Heart left ventricle (tissue), 13 donors: ENCODE measurements at regions not wholly inside any gene's neighbourhood (a gene's known extent, or its start where the extent isn't known, plus 50 kb on each side); places are given as distances from the start of the nearest gene placed in this dataset.

Source experiments
- CTCF ChIP-seq, 12 donors: fragments of 200-600 bp; sonication (generic) in 4 of 12; IDR thresholded peaks; one replicate each; pipeline versions ENCODE4 v1.5.0 to v1.8.0; 2018 to 2022; ENCODE audit warnings: antibody characterized with exemption in 12 of 12, mild to moderate bottlenecking in 5 of 12
- POLR2A ChIP-seq, 2 donors: fragments of 450-650 bp; IDR thresholded peaks; one replicate each; pipeline ENCODE4 v1.6.1; 2017; ENCODE audit warnings: antibody characterized with exemption in 2 of 2, mild to moderate bottlenecking in 2 of 2, moderate library complexity in 2 of 2
- donor health status: ischemic (EF 13 %, LVEDD 7.1; RV severe dilation, severe dysfunction).
- donor health status: DM: no; HTN: yes; CAD: no.
- donor health status: DM: no; HTN: no; CAD: no.
- donor health status: ischemic (EF 25% LVEDD 6.9; RV normal size, moderate dysfunction).
- donor health status: ischemic (EF 25% LVEDD 5.7; RV mildly dilated, moderate dysfunction).
- donor health status: ischemic (EF 35%, LVEDD 5.7; RV mildly dilated, moderate dysfunction).
- donor health status: nonischemic (EF 11% LVEDD 7.7; RV severe dilation, severe dysfunction).
- donor health status: DM: yes; HTN: yes; CAD: no.
- donor health status: PGD.
- donor health status: ischemic (EF 29% LVEDD 5.4; RV normal size, mild dysfunction).
- donor health status: nonischemic (EF 23%, LVEDD 6.1; RV moderate dilation, normal function).

- TF ChIP-seq CTCF (IDR thresholded peaks at IDR 0.05) (no peak), POLR2A (IDR thresholded peaks at IDR 0.05) (no peak)
Observed at GRCh38 chr22:22395245-22395644, 113.3 kb downstream of the ZNF280B start.
